CD14-positive monocyte (primary cell): ENCODE measurements at regions not wholly inside any gene's neighbourhood (a gene's known extent, or its start where the extent isn't known, plus 50 kb on each side); places are given as distances from the start of the nearest gene placed in this dataset.
A peak's percentile ranks its signal among the peaks of the same experiment; 100 is the strongest.

Experiments
- DNase-seq, 3 donors: peaks; one replicate each; pipeline ENCODE4 v3.0.0-alpha.2; 2011 to 2022
- H2AFZ ChIP-seq: 2 replicates; pipeline ENCODE4 v1.6.0; 2012; ENCODE audit warnings: mild to moderate bottlenecking, low read depth, low read length, inconsistent platforms; ENCODE audit not compliant: insufficient read depth, poor library complexity, severe bottlenecking
- H3K27ac ChIP-seq, 2 donors: 1 replicate in 1 of 2; 2 replicates in 1 of 2; pipeline ENCODE4 v1.5.1; 2012 to 2013; ENCODE audit warnings: low read length in 2 of 2, control low read depth in 1 of 2, inconsistent platforms in 1 of 2, low read depth in 1 of 2, mild to moderate bottlenecking in 1 of 2
- H3K27me3 ChIP-seq, 2 donors: one replicate each; pipeline versions ENCODE4 v1.6.0 to v1.6.1; 2011 to 2013; ENCODE audit warnings: low read length in 2 of 2; ENCODE audit not compliant: control insufficient read depth in 2 of 2, insufficient read depth in 2 of 2
- H3K36me3 ChIP-seq, 2 donors: replicated peaks in 1 of 2; 1 replicate in 1 of 2; 2 replicates in 1 of 2; pipeline versions ENCODE4 v1.5.1 to v1.6.1; 2012 to 2013; ENCODE audit warnings: low read length in 2 of 2, control low read depth in 1 of 2, inconsistent platforms in 1 of 2, mild to moderate bottlenecking in 1 of 2; ENCODE audit not compliant: insufficient read depth in 2 of 2, control insufficient read depth in 1 of 2
- H3K4me1 ChIP-seq, 2 donors: 1 replicate in 1 of 2; 2 replicates in 1 of 2; pipeline versions ENCODE4 v1.5.1 to v1.6.1; 2012 to 2013; ENCODE audit warnings: low read length in 2 of 2, control low read depth in 1 of 2, inconsistent platforms in 1 of 2, mild to moderate bottlenecking in 1 of 2, moderate library complexity in 1 of 2; ENCODE audit not compliant: insufficient read depth in 2 of 2, control insufficient read depth in 1 of 2
- H3K4me2 ChIP-seq: replicated peaks from 2 replicates; pipeline ENCODE3; 2012; ENCODE audit warnings: low read length, moderate library complexity, mild to moderate bottlenecking; ENCODE audit not compliant: poor library complexity, severe bottlenecking; ENCODE audit errors: extremely low read depth
- H3K4me3 ChIP-seq, 3 experiments: fragments of 200-600 bp in 1 of 3; sonication (generic) in 1 of 3; replicated peaks in 1 of 3; 1 replicate in 2 of 3; 2 replicates in 1 of 3; pipeline ENCODE4 v1.5.1; 2011 to 2013; ENCODE audit warnings: low read length in 3 of 3, mild to moderate bottlenecking in 3 of 3, control low read depth in 2 of 3, low read depth in 2 of 3, inconsistent platforms in 1 of 3, moderate library complexity in 1 of 3
- H3K79me2 ChIP-seq: 2 replicates; pipeline ENCODE4 v1.6.0; 2012; ENCODE audit warnings: mild to moderate bottlenecking, control low read depth, inconsistent platforms, low read length, moderate library complexity; ENCODE audit not compliant: insufficient read depth
- H3K9ac ChIP-seq: 2 replicates; pipeline ENCODE4 v1.6.0; 2017; ENCODE audit warnings: low read length, mild to moderate bottlenecking; ENCODE audit not compliant: insufficient read depth, poor library complexity, severe bottlenecking
- H3K9me3 ChIP-seq, 2 donors: replicated peaks in 1 of 2; 1 replicate in 1 of 2; 2 replicates in 1 of 2; pipeline versions ENCODE4 v1.5.1 to v1.6.1; 2012 to 2013; ENCODE audit warnings: low read length in 2 of 2, control low read depth in 1 of 2; ENCODE audit not compliant: control insufficient read depth in 1 of 2, insufficient read depth in 1 of 2
- H4K20me1 ChIP-seq: 2 replicates; pipeline ENCODE4 v1.6.0; 2012; ENCODE audit warnings: mild to moderate bottlenecking, low read length, control low read depth, moderate library complexity; ENCODE audit not compliant: insufficient read depth
- H3K27ac Mint-ChIP-seq, 7 donors: one replicate each; pipeline ENCODE4 v1.8.0; 2020; ENCODE audit warnings: mild to moderate bottlenecking in 7 of 7, mixed read lengths in 7 of 7, moderate library complexity in 6 of 7, inconsistent platforms in 2 of 7
- H3K27me3 Mint-ChIP-seq, 3 donors: one replicate each; pipeline ENCODE4 v1.8.0; 2021 to 2022; ENCODE audit warnings: low read depth in 3 of 3, mild to moderate bottlenecking in 3 of 3, mixed read lengths in 3 of 3, moderate library complexity in 3 of 3, inconsistent platforms in 1 of 3
- H3K36me3 Mint-ChIP-seq, 2 donors: one replicate each; pipeline ENCODE4 v1.8.0; 2020; ENCODE audit warnings: mixed read lengths in 2 of 2, inconsistent platforms in 1 of 2, mild to moderate bottlenecking in 1 of 2
- H3K4me1 Mint-ChIP-seq: one replicate; pipeline ENCODE4 v1.8.0; 2020; ENCODE audit warnings: mild to moderate bottlenecking, mixed read lengths
- H3K4me3 Mint-ChIP-seq, 2 donors: one replicate each; pipeline ENCODE4 v1.8.0; 2020; ENCODE audit warnings: mild to moderate bottlenecking in 2 of 2, mixed read lengths in 2 of 2, moderate library complexity in 1 of 2
- H3K9me3 Mint-ChIP-seq, 7 donors: one replicate each; pipeline ENCODE4 v1.8.0; 2020 to 2022; ENCODE audit warnings: mixed read lengths in 7 of 7, mild to moderate bottlenecking in 6 of 7, moderate library complexity in 6 of 7, inconsistent platforms in 2 of 7
- WGBS: methylation state at CpG from one replicate; pipeline ENCODE4 v1.1.5; 2013; ENCODE audit warnings: missing lambda C conversion rate; ENCODE audit not compliant: insufficient coverage; 5-methylcytosine and 5-hydroxymethylcytosine counted together
- intact Hi-C, 2 donors: fragments of 100-400 bp; cut with micrococcal nuclease; formaldehyde crosslinking; loops; one replicate each; pipeline versions ENCODE4 v1.15.0 to v1.15.1; 2023
- TF ChIP-seq, protein P1 (sequence below): fragments of 200-600 bp; IDR thresholded peaks from one replicate; pipeline ENCODE4 v1.8.0; 2022; ENCODE audit warnings: antibody characterized with exemption, mild to moderate bottlenecking

DNA sequence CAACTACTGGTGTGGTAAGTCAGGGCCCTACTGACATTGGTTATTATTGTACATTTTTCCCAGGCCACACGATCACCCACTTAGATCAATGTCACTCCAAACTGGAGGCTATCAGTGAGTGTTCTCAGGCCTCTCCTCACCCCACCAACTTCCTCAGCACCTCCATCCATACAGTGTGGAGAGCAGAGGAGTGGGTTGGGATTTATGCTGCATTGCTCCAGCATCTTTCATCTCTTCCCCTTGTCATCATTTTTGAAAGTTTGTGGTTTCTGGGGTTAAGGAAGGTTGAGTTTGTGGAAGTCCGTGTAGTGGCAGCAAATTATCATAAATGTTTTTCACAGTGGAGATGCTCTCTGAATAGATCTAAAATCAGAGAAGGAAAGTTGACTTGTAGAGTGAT, 60.2 kb downstream of the TLNRD1 start:
- Mint-ChIP-seq H3K9me3 (no peaks in the 10 kb centered on the region), H3K36me3 (no peaks in the 10 kb centered on the region), H3K27me3 (peaks cover 0 to 6% (median 0%) of the 10 kb centered on the region in 3 donors), H3K4me1 (peaks cover 16% of the 10 kb centered on the region), H3K4me3 (no peak overlapping the region), H3K27ac (peak overlapping the region in 1 of 7 donors; percentile 56)
- no peak overlapping the region for H2AFZ ChIP-seq
- H3K4me2 ChIP-seq = no peak overlapping the region
- peaks cover 13 to 18% of the 10 kb centered on the region in 2 donors for H3K4me1 ChIP-seq
- no peaks in the 10 kb centered on the region for H3K36me3 ChIP-seq
- no peak overlapping the region for H3K27ac ChIP-seq
- no peaks in the 10 kb centered on the region for H4K20me1 ChIP-seq
- no CpG with 5 or more reads among the region's 2 CpGs for WGBS
- H3K79me2 ChIP-seq = no peaks in the 10 kb centered on the region
- no peak overlapping the region for H3K4me3 ChIP-seq
- H3K9me3 ChIP-seq = no peaks in the 10 kb centered on the region
- no peaks in the 10 kb centered on the region for H3K27me3 ChIP-seq
- H3K9ac ChIP-seq = no peak overlapping the region
- no peak for DNase-seq
- TF ChIP-seq, protein P1, sequence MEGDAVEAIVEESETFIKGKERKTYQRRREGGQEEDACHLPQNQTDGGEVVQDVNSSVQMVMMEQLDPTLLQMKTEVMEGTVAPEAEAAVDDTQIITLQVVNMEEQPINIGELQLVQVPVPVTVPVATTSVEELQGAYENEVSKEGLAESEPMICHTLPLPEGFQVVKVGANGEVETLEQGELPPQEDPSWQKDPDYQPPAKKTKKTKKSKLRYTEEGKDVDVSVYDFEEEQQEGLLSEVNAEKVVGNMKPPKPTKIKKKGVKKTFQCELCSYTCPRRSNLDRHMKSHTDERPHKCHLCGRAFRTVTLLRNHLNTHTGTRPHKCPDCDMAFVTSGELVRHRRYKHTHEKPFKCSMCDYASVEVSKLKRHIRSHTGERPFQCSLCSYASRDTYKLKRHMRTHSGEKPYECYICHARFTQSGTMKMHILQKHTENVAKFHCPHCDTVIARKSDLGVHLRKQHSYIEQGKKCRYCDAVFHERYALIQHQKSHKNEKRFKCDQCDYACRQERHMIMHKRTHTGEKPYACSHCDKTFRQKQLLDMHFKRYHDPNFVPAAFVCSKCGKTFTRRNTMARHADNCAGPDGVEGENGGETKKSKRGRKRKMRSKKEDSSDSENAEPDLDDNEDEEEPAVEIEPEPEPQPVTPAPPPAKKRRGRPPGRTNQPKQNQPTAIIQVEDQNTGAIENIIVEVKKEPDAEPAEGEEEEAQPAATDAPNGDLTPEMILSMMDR = no peak
- intact Hi-C loops = loop anchor here in 1 of 2 donors (5.0 kb wide), 1 partner anchor 59 kb away; the partner anchor contains the start of gene TLNRD1

- no peaks in the 10 kb centered on the region for H3K79me2 ChIP-seq
- no peaks in the 10 kb centered on the region for H3K27me3 ChIP-seq
- no peaks in the 10 kb centered on the region for H3K36me3 ChIP-seq
- H2AFZ ChIP-seq = no peak overlapping the region
- H3K27me3 Mint-ChIP-seq = peaks cover 0 to 6% (median 0%) of the 10 kb centered on the region in 3 donors
- peaks cover 7 to 11% of the 10 kb centered on the region in 2 donors for H3K4me1 ChIP-seq
- no peak overlapping the region for H3K27ac Mint-ChIP-seq
- H4K20me1 ChIP-seq = no peaks in the 10 kb centered on the region
- H3K4me3 Mint-ChIP-seq = no peak overlapping the region
- H3K4me1 Mint-ChIP-seq = peaks cover 9% of the 10 kb centered on the region
- TF ChIP-seq, protein P1 = no peak
- H3K9me3 Mint-ChIP-seq = no peaks in the 10 kb centered on the region
- intact Hi-C loops = loop anchor here in 1 of 2 donors (5.0 kb wide), 1 partner anchor 59 kb away; the partner anchor contains the start of gene TLNRD1
- no peaks in the 10 kb centered on the region for H3K36me3 Mint-ChIP-seq
- DNase-seq = no peak
- H3K9me3 ChIP-seq = no peaks in the 10 kb centered on the region
- no peak overlapping the region for H3K4me2 ChIP-seq
- no peak overlapping the region for H3K27ac ChIP-seq
- WGBS = 100% methylated on average over 4 of the region's 5 CpGs
- no peak overlapping the region for H3K9ac ChIP-seq
- no peak overlapping the region for H3K4me3 ChIP-seq
Measured at GRCh38 chr15:81061490-81062253, 60.9 kb downstream of the TLNRD1 start.
